ENCODE measurements at regions not wholly inside any gene's neighbourhood (a gene's known extent, or its start where the extent isn't known, plus 50 kb on each side); places are given as distances from the start of the nearest gene placed in this dataset.

DNA sequence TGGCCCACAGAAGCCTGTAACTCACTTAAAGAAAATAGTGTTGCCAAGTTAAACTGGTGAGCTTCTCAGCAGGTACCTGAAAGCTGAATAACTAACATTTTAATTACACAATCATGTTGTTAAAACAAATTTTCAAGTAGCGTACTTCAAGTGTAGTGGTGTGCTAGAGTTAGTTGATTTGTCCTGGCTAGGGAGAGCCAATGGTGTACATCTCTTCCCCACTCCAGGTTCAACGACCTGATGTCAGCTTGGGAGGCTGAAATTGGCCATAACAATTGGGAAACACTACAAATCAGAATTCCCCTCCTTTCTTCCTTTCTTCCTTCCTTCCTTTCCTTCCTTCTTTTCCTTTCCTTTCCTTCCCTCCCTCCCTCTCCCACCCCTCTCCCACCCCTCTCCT is 295.3 kb upstream of the SLC24A2 start:
- H3K9me3 ChIP-seq (ENCODE audit: low read depth, low read length), result no peaks in the 10 kb centered on the region
- no peak overlapping the region for H3K4me3 ChIP-seq (ENCODE audit: insufficient read depth, low read length)
- no peak for DNase-seq (ENCODE audit: insufficient read length, low spot score, missing footprints)
- no peaks in the 10 kb centered on the region for H3K4me1 ChIP-seq (ENCODE audit: insufficient read depth, low read length)
- no peak overlapping the region for H3K27ac ChIP-seq (ENCODE audit: low read depth, low read length)
- H4K20me1 ChIP-seq (ENCODE audit: insufficient read depth, low read length), result no peaks in the 10 kb centered on the region
- H3K27me3 ChIP-seq (ENCODE audit: insufficient read depth, low read length), result no peaks in the 10 kb centered on the region
- H3K79me2 ChIP-seq (ENCODE audit: insufficient read depth, low read length), result no peaks in the 10 kb centered on the region
- H3K36me3 ChIP-seq (ENCODE audit: insufficient read depth, low read length), result no peaks in the 10 kb centered on the region
- TF ChIP-seq, protein P1, sequence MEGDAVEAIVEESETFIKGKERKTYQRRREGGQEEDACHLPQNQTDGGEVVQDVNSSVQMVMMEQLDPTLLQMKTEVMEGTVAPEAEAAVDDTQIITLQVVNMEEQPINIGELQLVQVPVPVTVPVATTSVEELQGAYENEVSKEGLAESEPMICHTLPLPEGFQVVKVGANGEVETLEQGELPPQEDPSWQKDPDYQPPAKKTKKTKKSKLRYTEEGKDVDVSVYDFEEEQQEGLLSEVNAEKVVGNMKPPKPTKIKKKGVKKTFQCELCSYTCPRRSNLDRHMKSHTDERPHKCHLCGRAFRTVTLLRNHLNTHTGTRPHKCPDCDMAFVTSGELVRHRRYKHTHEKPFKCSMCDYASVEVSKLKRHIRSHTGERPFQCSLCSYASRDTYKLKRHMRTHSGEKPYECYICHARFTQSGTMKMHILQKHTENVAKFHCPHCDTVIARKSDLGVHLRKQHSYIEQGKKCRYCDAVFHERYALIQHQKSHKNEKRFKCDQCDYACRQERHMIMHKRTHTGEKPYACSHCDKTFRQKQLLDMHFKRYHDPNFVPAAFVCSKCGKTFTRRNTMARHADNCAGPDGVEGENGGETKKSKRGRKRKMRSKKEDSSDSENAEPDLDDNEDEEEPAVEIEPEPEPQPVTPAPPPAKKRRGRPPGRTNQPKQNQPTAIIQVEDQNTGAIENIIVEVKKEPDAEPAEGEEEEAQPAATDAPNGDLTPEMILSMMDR (IDR thresholded peaks at IDR 0.05; ENCODE audit: extremely low read depth, low read depth, low read length), result no peak
- H3K4me2 ChIP-seq (ENCODE audit: insufficient read depth, low read length), result no peak overlapping the region
- no peak overlapping the region for H2AFZ ChIP-seq (ENCODE audit: low read length)

DNA sequence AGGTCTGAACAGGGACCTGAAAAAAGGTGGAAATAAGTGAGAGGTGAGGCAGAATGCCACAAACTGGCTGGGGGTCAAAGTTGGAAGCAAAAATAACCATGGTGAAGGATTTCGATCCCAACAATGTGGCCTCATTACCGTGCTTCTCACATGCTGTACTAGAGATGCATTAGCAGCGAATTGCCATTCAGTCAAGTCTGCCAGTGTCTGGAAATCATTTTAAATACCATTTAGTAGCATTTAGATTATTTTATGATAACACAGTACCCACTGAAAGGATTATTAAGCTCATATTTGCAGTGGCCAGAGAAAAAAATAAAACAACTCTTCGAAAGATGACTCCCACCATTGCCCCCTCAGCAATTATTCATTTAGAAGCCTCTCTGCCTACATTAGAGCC is 294.6 kb upstream of the SLC24A2 start:
- no peaks in the 10 kb centered on the region for H3K36me3 ChIP-seq (ENCODE audit: insufficient read depth, low read length)
- no peaks in the 10 kb centered on the region for H3K4me1 ChIP-seq (ENCODE audit: insufficient read depth, low read length)
- DNase-seq (ENCODE audit: insufficient read length, low spot score, missing footprints), result no peak
- no peaks in the 10 kb centered on the region for H3K9me3 ChIP-seq (ENCODE audit: low read depth, low read length)
- H3K4me2 ChIP-seq (ENCODE audit: insufficient read depth, low read length), result no peak overlapping the region
- no peaks in the 10 kb centered on the region for H3K79me2 ChIP-seq (ENCODE audit: insufficient read depth, low read length)
- H2AFZ ChIP-seq (ENCODE audit: low read length), result no peak overlapping the region
- H4K20me1 ChIP-seq (ENCODE audit: insufficient read depth, low read length), result no peaks in the 10 kb centered on the region
- H3K4me3 ChIP-seq (ENCODE audit: insufficient read depth, low read length), result no peak overlapping the region
- H3K27ac ChIP-seq (ENCODE audit: low read depth, low read length), result no peak overlapping the region
- H3K27me3 ChIP-seq (ENCODE audit: insufficient read depth, low read length), result no peaks in the 10 kb centered on the region
- TF ChIP-seq, protein P1 (IDR thresholded peaks at IDR 0.05; ENCODE audit: extremely low read depth, low read depth, low read length), result no peak

DNA sequence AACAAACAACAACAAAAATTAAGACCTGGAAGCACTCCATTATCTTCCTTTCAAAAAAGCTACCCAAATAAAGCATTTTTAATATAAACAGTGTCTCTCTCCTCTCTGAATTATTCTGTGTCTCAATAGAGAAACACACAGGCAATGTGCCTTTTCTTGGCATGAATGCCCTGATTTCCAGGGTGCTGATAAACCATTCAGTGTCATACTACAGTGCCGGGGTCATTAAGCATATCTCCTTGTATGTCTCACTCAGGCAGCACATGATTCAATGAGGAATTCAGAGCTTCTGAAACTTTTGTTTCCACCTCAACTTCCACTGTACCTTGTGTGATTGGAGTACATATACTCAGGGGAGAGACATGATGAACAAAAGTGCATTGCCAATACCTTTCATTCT is 294.0 kb upstream of the SLC24A2 start:
- Histone ChIP-seq H3K36me3 (ENCODE audit: insufficient read depth, low read length) (no peaks in the 10 kb centered on the region), H2AFZ (ENCODE audit: low read length) (no peak overlapping the region), H3K27ac (ENCODE audit: low read depth, low read length) (no peak overlapping the region), H3K4me1 (ENCODE audit: insufficient read depth, low read length) (no peaks in the 10 kb centered on the region), H4K20me1 (ENCODE audit: insufficient read depth, low read length) (no peaks in the 10 kb centered on the region), H3K4me3 (ENCODE audit: insufficient read depth, low read length) (no peak overlapping the region), H3K79me2 (ENCODE audit: insufficient read depth, low read length) (no peaks in the 10 kb centered on the region), H3K9me3 (ENCODE audit: low read depth, low read length) (no peaks in the 10 kb centered on the region), H3K4me2 (ENCODE audit: insufficient read depth, low read length) (no peak overlapping the region), H3K27me3 (ENCODE audit: insufficient read depth, low read length) (no peaks in the 10 kb centered on the region)
- TF ChIP-seq, protein P1 (IDR thresholded peaks at IDR 0.05; ENCODE audit: extremely low read depth, low read depth, low read length), result no peak
- no peak for DNase-seq (ENCODE audit: insufficient read length, low spot score, missing footprints)

DNA sequence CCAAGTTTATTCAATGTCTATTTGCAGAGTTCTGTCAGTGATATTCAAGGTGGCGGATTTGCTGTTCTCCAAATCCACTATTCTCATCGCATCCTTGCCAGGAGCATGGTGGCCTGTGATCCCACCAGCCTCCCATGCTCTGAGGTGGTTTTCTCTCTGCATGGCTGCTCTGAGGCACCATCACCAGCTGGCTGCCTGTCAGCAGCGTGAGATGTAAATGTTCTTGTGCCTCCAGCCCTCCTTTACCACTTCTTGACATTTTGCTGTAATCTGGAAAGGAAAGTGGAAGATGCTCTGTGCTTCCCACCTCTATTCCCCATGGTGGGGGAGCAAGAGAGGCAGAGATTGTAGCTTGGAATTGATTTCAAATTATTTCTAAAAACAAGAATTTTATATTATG is 293.6 kb upstream of the SLC24A2 start:
- H4K20me1 ChIP-seq (ENCODE audit: insufficient read depth, low read length), result no peaks in the 10 kb centered on the region
- TF ChIP-seq, protein P1 (IDR thresholded peaks at IDR 0.05; ENCODE audit: extremely low read depth, low read depth, low read length), result no peak
- no peak overlapping the region for H3K4me3 ChIP-seq (ENCODE audit: insufficient read depth, low read length)
- no peaks in the 10 kb centered on the region for H3K4me1 ChIP-seq (ENCODE audit: insufficient read depth, low read length)
- no peak for DNase-seq (ENCODE audit: insufficient read length, low spot score, missing footprints)
- H3K27me3 ChIP-seq (ENCODE audit: insufficient read depth, low read length), result no peaks in the 10 kb centered on the region
- no peak overlapping the region for H3K4me2 ChIP-seq (ENCODE audit: insufficient read depth, low read length)
- no peak overlapping the region for H3K27ac ChIP-seq (ENCODE audit: low read depth, low read length)
- H3K36me3 ChIP-seq (ENCODE audit: insufficient read depth, low read length), result no peaks in the 10 kb centered on the region
- H2AFZ ChIP-seq (ENCODE audit: low read length), result no peak overlapping the region
- no peaks in the 10 kb centered on the region for H3K9me3 ChIP-seq (ENCODE audit: low read depth, low read length)
- no peaks in the 10 kb centered on the region for H3K79me2 ChIP-seq (ENCODE audit: insufficient read depth, low read length)
